ENCODE measurements at regions not wholly inside any gene's neighbourhood (a gene's known extent, or its start where the extent isn't known, plus 50 kb on each side); places are given as distances from the start of the nearest gene placed in this dataset.
A peak's percentile ranks its signal among the peaks of the same experiment; 100 is the strongest.

DNA sequence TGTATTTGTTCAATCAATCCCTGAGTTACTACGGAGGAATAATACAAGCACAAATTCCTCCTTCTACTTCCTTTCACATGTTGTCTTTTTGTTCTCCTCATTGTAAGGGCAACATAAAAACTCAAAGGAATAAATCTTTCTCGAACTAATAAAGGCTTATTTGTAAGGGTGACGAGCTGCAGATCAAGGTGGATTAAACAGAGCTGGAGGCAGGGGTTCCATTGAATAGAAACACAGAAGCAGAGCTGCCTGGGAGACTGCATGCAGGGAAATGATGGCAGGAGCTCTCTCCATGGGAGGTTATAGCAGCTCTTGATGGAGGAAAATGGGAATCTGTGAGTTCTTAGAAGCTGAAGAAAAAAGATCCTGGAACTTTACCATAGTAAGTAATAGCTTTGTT lies 160.2 kb downstream of the CYYR1 start:
- no peak for DNase-seq (ENCODE audit: low spot score)

DNA sequence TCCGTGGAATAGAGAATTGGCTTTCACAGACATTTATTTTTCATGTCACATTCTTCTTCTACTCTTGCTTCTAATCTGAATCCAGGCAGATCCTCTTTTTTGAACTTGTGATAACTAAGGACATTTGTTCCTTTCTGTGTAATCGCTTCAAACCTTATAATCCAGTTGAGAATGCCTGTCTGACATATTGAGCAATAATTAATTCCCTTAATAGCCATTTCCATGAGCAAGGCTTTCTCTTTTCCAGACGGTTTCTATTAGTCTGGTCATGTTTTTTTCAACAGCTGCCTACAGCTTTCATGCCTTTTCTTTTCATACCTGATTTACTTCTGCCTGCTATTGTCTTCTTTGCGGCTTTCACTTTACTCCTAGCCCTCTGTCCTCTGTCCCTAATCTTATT lies 163.4 kb downstream of the CYYR1 start:
- DNase-seq (ENCODE audit: low spot score): no peak

DNA sequence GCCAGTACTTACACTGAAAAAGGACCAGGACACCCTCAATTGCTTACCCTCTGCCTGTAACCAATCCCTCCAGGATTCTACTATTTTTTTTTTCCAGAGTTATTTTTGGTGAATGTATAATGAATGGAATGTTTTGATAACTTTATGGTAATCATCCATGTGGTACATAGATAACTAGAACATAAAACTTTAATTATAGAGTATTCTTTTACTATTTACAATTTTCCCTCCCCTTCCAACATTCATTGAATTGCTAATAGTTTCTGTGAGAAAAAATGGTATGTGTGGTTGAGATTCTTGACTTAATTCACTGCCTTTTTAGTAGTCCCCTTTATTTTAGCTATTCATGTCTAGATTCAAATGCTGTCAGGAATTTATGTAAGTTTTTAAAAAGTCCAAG lies 164.6 kb downstream of the CYYR1 start:
- no peak for DNase-seq (ENCODE audit: low spot score)

GRCh38 chr21:26406526-26406925 lies 166.6 kb downstream of the CYYR1 start:
- DNase-seq (ENCODE audit: low spot score): no peak

GRCh38 chr21:26405735-26406361 lies 167.2 kb downstream of the CYYR1 start:
- DNase-seq (ENCODE audit: low spot score): peak; percentile 15

GRCh38 chr21:26405071-26405470 lies 168.0 kb downstream of the CYYR1 start:
- no peak for DNase-seq (ENCODE audit: low spot score)

- DNase-seq (ENCODE audit: low spot score): no peak
These were observed 168.8 kb downstream of the CYYR1 start for GRCh38 chr21:26404288-26404687.

- DNase-seq (ENCODE audit: low spot score): no peak
These were observed 169.8 kb downstream of the CYYR1 start for GRCh38 chr21:26403321-26403720.

DNA sequence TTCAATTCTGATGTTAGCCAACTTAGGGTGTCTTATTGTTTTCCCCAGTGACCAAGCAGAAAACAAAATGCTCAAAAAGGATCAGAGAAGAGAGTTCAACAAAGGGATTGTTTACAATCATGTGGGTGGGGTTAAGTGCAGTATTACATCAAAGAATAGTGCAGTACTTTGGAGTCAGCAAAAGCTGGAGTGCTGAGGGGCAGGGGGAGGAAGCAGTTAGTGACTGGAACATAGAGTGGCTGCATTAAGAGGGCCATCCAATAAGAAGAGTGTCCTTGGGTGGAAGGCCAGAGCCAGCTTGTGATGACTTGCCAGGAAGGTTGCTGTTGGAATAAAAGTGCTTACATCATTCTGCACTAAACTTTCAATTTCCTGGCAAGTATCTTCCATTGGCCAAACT lies 175.5 kb downstream of the CYYR1 start:
- DNase-seq (ENCODE audit: low spot score): no peak

GRCh38 chr21:26394341-26394740 lies 178.7 kb downstream of the CYYR1 start:
- no peak for DNase-seq (ENCODE audit: low spot score)

DNA sequence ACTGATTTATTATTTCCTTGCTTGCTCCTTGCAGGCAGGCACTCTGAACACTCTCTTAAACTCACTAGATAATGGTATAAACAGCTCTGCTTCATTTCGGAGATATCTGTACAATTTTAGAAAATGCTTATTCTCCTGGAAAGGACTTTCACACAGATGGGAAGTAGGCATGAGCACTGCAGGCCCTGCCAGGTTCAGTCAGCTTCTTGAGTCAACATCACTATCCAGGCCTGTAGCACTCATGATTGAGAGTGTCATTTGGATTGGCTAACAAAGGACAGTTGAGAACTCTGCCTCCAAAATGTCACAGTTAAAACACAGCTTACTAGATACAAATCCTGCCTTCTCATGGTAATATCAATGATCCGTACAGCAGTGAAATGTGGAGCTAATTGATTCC lies 181.9 kb downstream of the CYYR1 start:
- peak; percentile 35 for DNase-seq (ENCODE audit: low spot score)

DNA sequence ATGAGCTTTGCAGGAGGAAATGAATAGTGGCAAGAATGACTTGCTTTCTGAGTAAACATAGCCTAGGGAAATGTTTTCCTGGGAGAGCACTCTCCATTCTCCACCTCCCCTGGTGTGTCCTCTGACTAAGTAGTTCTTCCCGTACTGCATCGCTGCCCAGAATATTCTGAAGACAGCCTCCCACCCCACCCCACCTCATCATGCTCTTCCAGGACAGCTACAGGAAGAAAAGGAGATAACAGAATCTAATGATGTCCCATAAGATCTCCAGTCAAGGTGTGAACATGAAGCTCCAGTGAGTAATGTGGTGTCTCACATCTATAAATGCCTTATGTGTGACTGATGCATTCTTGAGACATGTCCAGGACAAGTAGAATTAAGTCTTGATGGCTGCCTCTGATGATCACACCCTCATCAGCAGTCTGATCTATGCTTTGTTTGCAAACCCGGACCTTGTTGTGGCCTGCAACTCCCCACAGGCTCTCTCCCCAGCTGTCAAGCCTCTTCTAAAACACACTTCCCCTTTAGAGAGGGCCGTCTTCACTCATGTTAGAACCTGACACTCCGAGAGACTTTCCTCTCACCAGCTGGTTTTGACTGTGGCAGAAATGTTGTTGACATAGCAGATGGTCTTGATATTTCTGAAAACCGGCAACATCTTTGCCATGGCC lies 183.0 kb downstream of the CYYR1 start:
- no peak for DNase-seq (ENCODE audit: low spot score)

GRCh38 chr21:26388731-26389231 lies 184.3 kb downstream of the CYYR1 start:
- DNase-seq (ENCODE audit: low spot score): no peak

DNA sequence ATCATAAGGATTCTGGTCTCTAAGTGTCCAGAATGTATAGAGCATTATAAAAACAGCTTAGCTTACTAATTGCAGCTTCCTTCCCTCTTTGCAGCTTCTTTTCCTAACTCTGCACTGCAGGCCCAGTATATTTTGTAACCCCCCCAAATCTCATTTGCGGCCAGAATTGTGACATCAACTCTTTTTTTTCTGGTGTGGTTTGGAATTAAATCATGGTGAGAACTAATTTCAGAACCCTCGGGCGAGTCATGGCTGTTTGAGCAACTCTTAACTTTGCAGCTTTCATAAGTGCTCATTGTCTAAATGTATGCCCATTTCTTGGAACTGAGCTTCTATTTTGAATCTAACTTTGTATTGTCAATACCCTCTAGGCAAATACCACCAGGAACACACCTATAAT lies 187.4 kb downstream of the CYYR1 start:
- no peak for DNase-seq (ENCODE audit: low spot score)

GRCh38 chr21:26379561-26379960 lies 193.5 kb downstream of the CYYR1 start:
- DNase-seq (ENCODE audit: low spot score): no peak

- no peak for DNase-seq (ENCODE audit: low spot score)
These were observed 195.9 kb downstream of the CYYR1 start for GRCh38 chr21:26377111-26377694.

DNA sequence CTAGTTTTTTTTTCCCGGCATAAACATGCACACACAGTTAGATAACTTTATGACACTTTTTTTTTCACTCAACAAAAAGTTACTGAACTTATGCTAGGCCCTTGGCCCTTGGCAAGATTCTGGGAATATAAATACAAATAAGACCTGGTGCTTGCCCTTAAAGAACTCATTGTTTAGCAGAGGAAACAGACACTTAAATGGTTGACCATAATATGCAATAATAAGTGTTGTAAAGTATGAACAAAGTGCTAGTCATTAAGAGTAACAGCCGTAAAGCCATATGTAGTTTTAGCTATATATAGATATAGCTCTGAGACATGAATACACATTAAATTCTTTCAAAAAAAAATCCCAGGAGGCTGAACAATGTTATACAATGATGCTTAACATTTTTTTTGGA lies 198.3 kb downstream of the CYYR1 start:
- DNase-seq (ENCODE audit: low spot score): no peak

DNA sequence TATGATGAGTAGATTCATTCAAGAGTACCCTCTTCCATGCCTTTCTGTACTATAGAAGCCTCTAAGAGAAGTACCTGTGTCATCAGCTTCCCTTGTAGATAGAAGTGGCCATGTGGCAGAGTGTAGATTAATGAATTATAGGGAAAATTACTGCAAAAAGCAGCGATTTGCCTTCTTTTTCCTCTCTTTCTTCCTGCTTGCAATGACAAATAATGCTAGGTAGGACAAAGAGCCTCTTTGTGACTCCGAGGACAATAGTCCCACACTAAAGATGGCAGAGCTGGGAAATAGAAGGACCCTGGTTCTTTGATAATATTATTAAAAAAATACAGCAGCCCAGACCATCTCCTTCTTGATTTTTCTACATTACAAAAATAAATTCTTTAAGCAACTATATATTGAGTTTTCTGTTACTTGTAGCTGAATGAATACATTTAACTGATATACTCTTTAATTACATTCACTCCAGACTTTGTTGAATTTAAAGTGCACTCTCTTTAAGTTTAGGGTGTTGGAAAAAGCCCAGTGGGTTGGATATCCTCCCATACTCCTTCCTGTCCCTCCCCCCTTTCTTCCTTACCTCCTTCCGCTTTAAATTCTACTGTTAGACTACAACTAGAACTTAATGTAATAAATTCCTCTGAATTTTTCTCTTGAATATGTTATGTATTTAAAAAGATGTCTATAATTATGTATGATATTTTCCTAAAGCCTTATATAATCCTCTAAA lies 198.2 kb upstream of the APP start:
- DNase-seq (ENCODE audit: low spot score): peak; percentile 9

- DNase-seq (ENCODE audit: low spot score): no peak
These were observed 196.2 kb upstream of the APP start for GRCh38 chr21:26366781-26367180.

GRCh38 chr21:26365849-26366248 lies 195.3 kb upstream of the APP start:
- DNase-seq (ENCODE audit: low spot score): no peak

GRCh38 chr21:26351661-26352060 lies 181.1 kb upstream of the APP start:
- DNase-seq (ENCODE audit: low spot score): no peak

DNA sequence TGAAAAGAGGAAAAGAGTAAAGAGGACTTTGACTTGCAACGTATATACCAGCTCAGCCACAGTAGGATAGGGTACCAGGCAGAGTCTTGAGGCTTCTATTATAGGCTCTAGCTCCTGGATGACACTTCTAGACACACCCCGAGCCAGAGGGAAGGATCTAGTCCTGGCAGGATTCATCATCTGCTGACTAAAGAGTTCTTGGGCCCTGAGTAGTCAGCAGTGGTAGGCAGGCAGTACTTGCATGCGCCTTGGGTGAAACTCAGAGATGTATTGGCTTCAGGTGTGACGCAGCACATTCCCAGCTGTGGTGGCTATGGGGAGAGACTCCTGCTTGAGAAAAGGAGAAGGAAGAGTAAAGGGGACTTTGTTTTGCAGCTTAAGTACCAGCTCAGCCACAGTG lies 162.3 kb upstream of the APP start:
- DNase-seq (ENCODE audit: low spot score): no peak

Measured in Ammon's horn (tissue), 1 donor.